Right renal pelvis (tissue), 4 donors: ENCODE measurements at regions not wholly inside any gene's neighbourhood (a gene's known extent, or its start where the extent isn't known, plus 50 kb on each side); places are given as distances from the start of the nearest gene placed in this dataset.
A peak's percentile ranks its signal among the peaks of the same experiment; 100 is the strongest.

ENCODE experiments used
- DNase-seq, 4 donors: peaks; one replicate each; pipeline ENCODE4 v3.0.0-alpha.2; 2013; ENCODE audit warnings: low read depth in 4 of 4, low spot score in 3 of 4, missing footprints in 1 of 4

- DNase-seq, result no peak
Measured at GRCh38 chr10:10270126-10271050, 747.3 kb upstream of the CELF2 start.

GRCh38 chr10:10271639-10272192 is 746.0 kb upstream of the CELF2 start:
- no peak for DNase-seq

DNA sequence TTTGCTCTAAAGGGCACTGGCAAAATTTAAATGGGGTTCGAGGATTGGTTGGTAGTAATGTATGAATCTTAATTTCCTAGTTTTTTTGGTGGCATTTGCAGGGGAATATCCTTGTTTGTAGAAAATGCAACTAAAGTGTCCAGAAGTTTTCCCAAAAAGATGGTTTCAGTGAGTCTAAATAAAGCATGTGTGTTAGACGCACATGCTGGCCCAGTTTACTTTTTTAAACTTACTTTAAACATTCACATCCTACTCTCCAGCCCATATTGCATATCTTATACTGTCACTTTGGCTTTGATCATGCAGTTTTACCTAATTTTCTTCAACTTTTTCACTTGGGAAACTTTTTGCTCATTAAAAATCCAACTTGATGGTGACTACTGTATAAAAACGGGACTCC is 744.0 kb upstream of the CELF2 start:
- DNase-seq, result no peak

- no peak for DNase-seq
Measured at GRCh38 chr10:10279906-10280305, 737.8 kb upstream of the CELF2 start.

DNA sequence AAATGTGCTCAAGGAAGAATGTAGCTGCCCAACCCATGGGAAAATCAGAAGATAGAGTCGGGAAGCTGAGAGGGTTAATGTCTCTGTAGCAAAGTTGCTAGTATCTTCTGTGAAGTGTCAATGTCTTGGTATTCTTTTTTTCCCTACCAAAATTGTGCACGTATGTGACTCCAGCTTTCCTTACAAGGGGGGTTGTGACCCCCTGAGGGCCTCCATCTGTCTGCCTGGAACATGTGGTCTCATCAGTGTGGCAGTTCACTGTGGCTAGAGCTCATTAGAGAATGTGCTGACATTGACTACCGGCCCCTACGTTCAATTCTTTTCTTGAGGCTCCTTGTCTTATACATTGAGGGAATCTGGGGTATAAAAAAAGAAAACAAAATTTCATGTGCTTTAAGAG is 725.2 kb upstream of the CELF2 start:
- no peak for DNase-seq

- no peak for DNase-seq
Measured at GRCh38 chr10:10293041-10293440, 724.6 kb upstream of the CELF2 start.

DNA sequence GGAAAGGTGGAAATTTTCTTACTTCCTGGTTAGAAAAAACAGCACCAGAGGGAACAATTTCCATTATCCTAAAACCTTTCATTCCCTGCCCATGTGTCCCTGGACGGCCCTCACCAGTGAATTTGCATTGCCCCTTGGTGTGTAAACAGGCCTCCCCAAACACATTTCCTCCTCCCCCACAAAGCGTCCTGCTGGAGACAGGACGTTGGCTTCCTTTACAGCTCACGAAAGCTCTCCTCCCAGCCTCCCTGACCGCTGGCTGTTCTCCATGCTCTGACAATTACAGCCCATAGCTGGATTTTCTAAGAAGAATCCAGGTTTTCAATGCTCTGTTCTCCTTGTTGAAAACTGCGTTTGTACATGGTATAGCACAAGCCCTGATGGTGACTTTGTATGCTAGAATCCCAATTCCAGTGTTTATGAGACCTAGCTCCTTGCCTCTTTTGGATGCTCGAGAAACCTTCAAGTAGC is 724.2 kb upstream of the CELF2 start:
- DNase-seq, result peak in 2 of 4 donors; percentile 5 to 17

- DNase-seq, result no peak
Measured at GRCh38 chr10:10294184-10294880, 723.3 kb upstream of the CELF2 start.

- no peak for DNase-seq
Measured at GRCh38 chr10:10294881-10295529, 722.7 kb upstream of the CELF2 start.

DNA sequence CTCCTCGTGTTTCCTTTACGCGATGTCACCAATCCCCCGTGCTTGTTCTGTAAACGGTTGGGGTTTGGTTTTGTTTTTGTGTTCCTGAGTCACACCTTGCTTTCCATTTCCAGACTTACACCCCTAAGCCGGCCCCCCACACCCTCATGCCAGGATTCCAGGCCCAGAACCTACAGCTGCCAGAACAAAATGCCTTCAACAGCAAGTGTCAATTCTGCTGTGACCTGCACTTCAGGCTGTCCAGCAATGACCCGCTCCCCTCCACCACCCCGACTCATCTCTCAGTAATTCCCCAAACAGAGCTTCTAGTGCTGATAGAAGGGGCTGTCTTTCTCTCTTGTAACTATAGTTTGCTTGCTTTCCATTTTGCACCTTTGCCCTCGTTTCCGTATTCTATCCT is 722.1 kb upstream of the CELF2 start:
- DNase-seq, result no peak

DNA sequence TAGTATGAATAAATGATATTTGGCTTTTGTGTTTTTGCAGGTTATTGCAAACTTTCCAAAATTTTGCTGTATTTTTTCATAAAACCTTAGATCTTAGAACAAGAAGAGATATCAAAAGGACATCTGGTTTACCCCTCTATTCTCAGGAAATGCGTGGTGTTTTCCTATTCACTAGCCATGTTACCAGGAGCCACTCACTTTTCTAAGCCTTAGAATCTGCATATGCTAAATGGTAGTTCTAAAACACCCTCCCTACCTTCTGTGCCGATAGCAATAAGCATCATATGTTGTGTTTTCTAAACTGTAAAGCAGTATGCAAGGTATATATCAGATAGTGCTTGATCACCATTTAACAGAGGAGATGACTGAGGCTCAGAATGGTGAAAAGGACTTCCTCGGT is 715.0 kb upstream of the CELF2 start:
- DNase-seq, result no peak

- no peak for DNase-seq
Measured at GRCh38 chr10:10307036-10307435, 710.6 kb upstream of the CELF2 start.

GRCh38 chr10:10307551-10307950 is 710.1 kb upstream of the CELF2 start:
- DNase-seq, result no peak

- no peak for DNase-seq
Measured at GRCh38 chr10:10310498-10310897, 707.2 kb upstream of the CELF2 start.

DNA sequence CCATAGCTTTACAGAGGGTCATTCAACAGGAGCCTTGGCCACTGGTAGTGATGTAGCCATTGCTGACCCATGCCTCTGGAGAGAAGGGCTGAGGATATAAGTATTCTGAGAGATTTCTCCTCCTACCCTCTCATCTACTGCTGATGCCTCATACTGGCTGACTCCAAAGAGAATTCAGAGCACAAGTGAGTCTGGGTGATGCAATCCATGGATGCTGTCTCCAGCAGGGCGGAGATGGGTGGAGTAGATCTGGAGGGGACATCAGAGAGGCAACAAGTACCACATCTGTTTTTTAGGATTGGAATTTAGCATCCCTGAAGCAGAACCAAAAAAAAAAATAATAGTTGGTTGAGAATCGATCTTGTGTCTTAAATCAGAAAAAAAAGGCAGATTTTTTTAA is 705.7 kb upstream of the CELF2 start:
- no peak for DNase-seq

DNA sequence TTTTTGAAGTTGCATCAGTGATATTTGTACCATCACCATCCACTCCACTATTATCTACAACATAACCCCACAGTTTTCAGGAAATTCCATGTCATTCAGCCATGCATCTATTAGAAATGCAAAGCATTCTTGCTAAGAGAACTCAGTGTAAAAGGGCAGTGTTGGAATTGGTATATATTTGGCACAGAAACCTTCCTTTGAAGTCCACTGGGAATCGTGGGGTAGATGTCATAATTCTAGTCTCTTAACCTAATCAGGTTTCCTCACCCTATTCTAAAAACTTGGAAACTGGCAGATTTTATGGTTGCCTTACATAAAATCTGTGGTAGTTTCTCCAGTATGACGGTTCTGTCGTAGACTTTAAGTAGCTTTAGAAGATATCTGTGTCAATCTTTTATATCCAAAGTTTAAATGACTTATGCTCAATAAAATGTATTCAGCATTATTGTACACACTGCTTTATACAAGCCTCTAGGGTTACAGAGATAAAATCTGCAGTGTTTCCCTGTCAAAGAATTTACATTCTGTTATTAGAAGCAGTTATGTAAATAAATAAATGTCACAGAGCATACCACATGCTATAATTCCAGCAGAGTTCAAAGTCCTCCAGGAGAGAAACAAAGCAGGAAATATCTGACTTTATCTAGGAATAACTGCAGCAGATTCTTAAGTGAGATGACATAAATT is 704.4 kb upstream of the CELF2 start:
- peak in 1 of 4 donors; percentile 12 for DNase-seq

GRCh38 chr10:10314626-10315025 is 703.0 kb upstream of the CELF2 start:
- DNase-seq, result no peak

- DNase-seq, result no peak
Measured at GRCh38 chr10:10315989-10316388, 701.7 kb upstream of the CELF2 start.

DNA sequence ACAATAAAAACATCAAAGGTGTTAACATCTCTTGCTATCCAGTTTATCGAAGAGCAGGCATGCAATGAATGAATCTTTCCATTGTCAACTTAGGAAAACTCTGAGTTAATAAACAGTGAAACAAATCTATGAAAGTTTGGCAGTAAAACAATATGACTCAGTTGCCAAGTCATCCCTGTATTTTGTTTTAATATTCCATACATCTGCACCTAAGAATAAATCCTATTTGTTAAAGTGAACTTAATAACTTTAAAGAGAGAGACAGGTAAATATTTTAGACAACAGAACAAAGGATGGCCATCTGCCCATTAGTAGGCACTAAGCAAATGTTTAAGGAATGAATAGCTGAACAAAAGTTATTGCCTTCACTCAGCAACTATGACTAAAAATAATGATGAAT is 700.5 kb upstream of the CELF2 start:
- DNase-seq, result no peak

DNA sequence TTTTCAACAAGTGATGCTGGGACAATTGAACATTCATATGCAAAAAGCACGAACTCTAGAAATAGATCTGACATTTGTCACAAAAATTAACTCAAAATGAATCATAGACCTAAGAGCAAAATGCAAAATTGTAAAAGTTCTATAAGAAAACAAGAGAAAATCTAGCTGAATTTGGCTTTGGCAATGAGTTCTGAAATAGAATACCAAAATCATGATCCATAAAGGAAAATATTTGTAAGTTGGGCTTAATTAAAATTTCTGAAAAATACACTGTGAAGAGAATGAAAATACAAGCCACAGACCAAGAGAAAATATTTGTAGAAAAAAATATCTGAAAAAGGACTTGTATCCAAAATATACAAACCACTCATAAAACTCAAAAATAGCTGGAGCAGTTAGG is 698.8 kb upstream of the CELF2 start:
- no peak for DNase-seq
